Hematopoietic multipotent progenitor cell (in vitro differentiated cells): ENCODE measurements at regions not wholly inside any gene's neighbourhood (a gene's known extent, or its start where the extent isn't known, plus 50 kb on each side); places are given as distances from the start of the nearest gene placed in this dataset.
"Not testable (repeated sequence)": the region's sequence is repeated elsewhere in the genome, so short reads cannot be mapped to it uniquely, and the experiment has no call there.

ENCODE experiments used
- DNase-seq, 3 donors: peaks; one replicate each; pipeline ENCODE4 v3.0.0-alpha.2; 2011 to 2015; ENCODE audit warnings: low read depth in 2 of 3, low spot score in 2 of 3

- no peak for DNase-seq
Measured at GRCh38 chr15:24832282-24832681, 122.5 kb upstream of the SNRPN start.

- DNase-seq, result no peak
Measured at GRCh38 chr15:24835301-24835700, 119.5 kb upstream of the SNRPN start.

GRCh38 chr15:24848050-24848449 is 106.7 kb upstream of the SNRPN start:
- DNase-seq, result no peak

GRCh38 chr15:24856397-24857390 is 98.1 kb upstream of the SNRPN start:
- DNase-seq, result no peak

- DNase-seq, result no peak
Measured at GRCh38 chr15:24857763-24858162, 97.0 kb upstream of the SNRPN start.

- not testable (repeated sequence) for DNase-seq
Measured at GRCh38 chr15:24858183-24858582, 96.6 kb upstream of the SNRPN start.

GRCh38 chr15:24858737-24859601 is 95.8 kb upstream of the SNRPN start:
- no peak for DNase-seq

- DNase-seq, result no peak
Measured at GRCh38 chr15:24861014-24861690, 93.6 kb upstream of the SNRPN start.

GRCh38 chr15:24862726-24863521 is 91.9 kb upstream of the SNRPN start:
- DNase-seq, result no peak

GRCh38 chr15:24865303-24865702 is 89.5 kb upstream of the SNRPN start:
- no peak for DNase-seq

- no peak for DNase-seq
Measured at GRCh38 chr15:24877174-24877573, 77.6 kb upstream of the SNRPN start.

- peak in 1 of 3 donors; percentile 1 for DNase-seq
Measured at GRCh38 chr15:24878153-24878552, 76.6 kb upstream of the SNRPN start.

GRCh38 chr15:24879492-24879891 is 75.3 kb upstream of the SNRPN start:
- no peak for DNase-seq

- DNase-seq, result no peak
Measured at GRCh38 chr15:24880663-24881062, 74.1 kb upstream of the SNRPN start.

- no peak for DNase-seq
Measured at GRCh38 chr15:24886538-24886937, 68.2 kb upstream of the SNRPN start.

GRCh38 chr15:24898715-24899272 is 56.0 kb upstream of the SNRPN start:
- no peak for DNase-seq

GRCh38 chr15:24899367-24899766 is 55.4 kb upstream of the SNRPN start:
- no peak for DNase-seq

GRCh38 chr15:24899795-24900194 is 55.0 kb upstream of the SNRPN start:
- DNase-seq, result no peak

- DNase-seq, result no peak
Measured at GRCh38 chr15:24901409-24901808, 53.4 kb upstream of the SNRPN start.
